ENCODE measurements at regions not wholly inside any gene's neighbourhood (a gene's known extent, or its start where the extent isn't known, plus 50 kb on each side); places are given as distances from the start of the nearest gene placed in this dataset.

DNA sequence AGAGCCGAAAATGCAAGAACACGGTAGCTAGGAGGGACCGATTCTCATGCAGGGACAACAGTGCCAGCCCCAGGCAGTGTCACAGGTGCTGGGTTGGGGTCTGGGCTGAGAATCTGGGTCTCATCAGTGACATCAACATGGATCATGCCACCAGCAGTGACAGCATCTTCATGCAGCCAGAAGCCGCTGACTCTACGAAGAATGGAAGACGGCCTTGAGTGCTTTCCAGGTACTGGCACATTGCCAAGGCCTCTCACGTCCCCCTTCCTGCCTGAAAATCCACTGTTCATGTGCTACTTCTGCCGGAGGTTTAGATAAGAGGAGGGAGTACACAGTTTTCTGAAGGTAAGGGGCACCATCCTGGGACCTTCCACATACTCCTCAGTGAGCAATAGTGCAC is 141.1 kb upstream of the FOXQ1 start:
- no peaks in the 10 kb centered on the region for H3K36me3 ChIP-seq (replicated peaks in 1 of 2; ENCODE audit: control insufficient read depth in 1 of 2, insufficient read depth in 2 of 2, low read length in 2 of 2)
- no peak overlapping the region for H3K4me2 ChIP-seq (replicated peaks; ENCODE audit: extremely low read depth, low read length, poor library complexity, severe bottlenecking)
- no peak for DNase-seq
- Mint-ChIP-seq H3K27me3 (ENCODE audit: low read depth in 3 of 3) (peaks cover 0 to 11% (median 3%) of the 10 kb centered on the region in 3 donors), H3K4me1 (no peaks in the 10 kb centered on the region), H3K4me3 (no peak overlapping the region), H3K36me3 (no peaks in the 10 kb centered on the region), H3K9me3 (peaks cover 0 to 6% (median 3%) of the 10 kb centered on the region in 7 donors), H3K27ac (no peak overlapping the region)
- TF ChIP-seq, protein P1, sequence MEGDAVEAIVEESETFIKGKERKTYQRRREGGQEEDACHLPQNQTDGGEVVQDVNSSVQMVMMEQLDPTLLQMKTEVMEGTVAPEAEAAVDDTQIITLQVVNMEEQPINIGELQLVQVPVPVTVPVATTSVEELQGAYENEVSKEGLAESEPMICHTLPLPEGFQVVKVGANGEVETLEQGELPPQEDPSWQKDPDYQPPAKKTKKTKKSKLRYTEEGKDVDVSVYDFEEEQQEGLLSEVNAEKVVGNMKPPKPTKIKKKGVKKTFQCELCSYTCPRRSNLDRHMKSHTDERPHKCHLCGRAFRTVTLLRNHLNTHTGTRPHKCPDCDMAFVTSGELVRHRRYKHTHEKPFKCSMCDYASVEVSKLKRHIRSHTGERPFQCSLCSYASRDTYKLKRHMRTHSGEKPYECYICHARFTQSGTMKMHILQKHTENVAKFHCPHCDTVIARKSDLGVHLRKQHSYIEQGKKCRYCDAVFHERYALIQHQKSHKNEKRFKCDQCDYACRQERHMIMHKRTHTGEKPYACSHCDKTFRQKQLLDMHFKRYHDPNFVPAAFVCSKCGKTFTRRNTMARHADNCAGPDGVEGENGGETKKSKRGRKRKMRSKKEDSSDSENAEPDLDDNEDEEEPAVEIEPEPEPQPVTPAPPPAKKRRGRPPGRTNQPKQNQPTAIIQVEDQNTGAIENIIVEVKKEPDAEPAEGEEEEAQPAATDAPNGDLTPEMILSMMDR (IDR thresholded peaks at IDR 0.05) = no peak
- no peaks in the 10 kb centered on the region for H3K79me2 ChIP-seq (ENCODE audit: insufficient read depth, low read length)
- 89% methylated on average over 6 of the region's 8 CpGs for WGBS (ENCODE audit: insufficient coverage)
- no peaks in the 10 kb centered on the region for H3K27me3 ChIP-seq (ENCODE audit: control insufficient read depth in 2 of 2, insufficient read depth in 2 of 2, low read length in 2 of 2)
- no peak overlapping the region for H2AFZ ChIP-seq (ENCODE audit: insufficient read depth, low read depth, low read length, poor library complexity, severe bottlenecking)
- H3K27ac ChIP-seq (ENCODE audit: low read depth in 1 of 2, low read length in 2 of 2) = no peak overlapping the region
- H3K9me3 ChIP-seq (replicated peaks in 1 of 2; ENCODE audit: control insufficient read depth in 1 of 2, insufficient read depth in 1 of 2, low read length in 2 of 2) = no peaks in the 10 kb centered on the region
- intact Hi-C loops (cut with micrococcal nuclease) = no loop called here
- H3K4me3 ChIP-seq (replicated peaks in 1 of 3; ENCODE audit: low read depth in 2 of 3, low read length in 3 of 3) = no peak overlapping the region
- no peaks in the 10 kb centered on the region for H3K4me1 ChIP-seq (ENCODE audit: control insufficient read depth in 1 of 2, insufficient read depth in 2 of 2, low read length in 2 of 2)
- H3K9ac ChIP-seq (ENCODE audit: insufficient read depth, low read length, poor library complexity, severe bottlenecking) = no peak overlapping the region
- H4K20me1 ChIP-seq (ENCODE audit: insufficient read depth, low read length) = no peaks in the 10 kb centered on the region

DNA sequence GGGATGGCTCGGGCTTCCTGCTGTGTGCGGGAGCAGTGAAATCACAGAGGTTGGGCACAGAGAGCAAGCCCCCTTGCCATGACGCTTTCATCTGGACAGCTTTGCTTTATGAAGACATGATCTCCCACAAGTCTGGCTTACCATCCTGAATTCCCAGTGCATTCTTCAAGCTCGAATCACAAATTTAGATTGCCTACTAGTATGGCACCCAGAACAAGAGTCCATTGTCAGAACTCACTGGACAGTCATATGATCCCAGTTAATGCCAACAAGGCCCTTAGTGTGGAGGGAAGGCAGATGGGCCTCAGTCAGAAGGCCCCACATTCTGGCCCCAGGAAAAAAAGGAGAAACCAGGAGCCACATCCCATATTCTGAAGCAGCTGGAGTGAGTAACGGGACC is 147.3 kb upstream of the FOXQ1 start:
- H3K27ac ChIP-seq (ENCODE audit: low read depth in 1 of 2, low read length in 2 of 2) = no peak overlapping the region
- Mint-ChIP-seq H3K4me3 (no peak overlapping the region), H3K36me3 (no peaks in the 10 kb centered on the region), H3K27me3 (ENCODE audit: low read depth in 3 of 3) (peaks cover 1 to 4% (median 3%) of the 10 kb centered on the region in 3 donors), H3K27ac (no peak overlapping the region), H3K4me1 (no peaks in the 10 kb centered on the region), H3K9me3 (peaks cover 0 to 10% (median 2%) of the 10 kb centered on the region in 7 donors)
- no peak overlapping the region for H3K4me2 ChIP-seq (replicated peaks; ENCODE audit: extremely low read depth, low read length, poor library complexity, severe bottlenecking)
- no peak overlapping the region for H3K4me3 ChIP-seq (replicated peaks in 1 of 3; ENCODE audit: low read depth in 2 of 3, low read length in 3 of 3)
- intact Hi-C loops (cut with micrococcal nuclease) = no loop called here
- H3K9ac ChIP-seq (ENCODE audit: insufficient read depth, low read length, poor library complexity, severe bottlenecking) = no peak overlapping the region
- DNase-seq = no peak
- H3K27me3 ChIP-seq (ENCODE audit: control insufficient read depth in 2 of 2, insufficient read depth in 2 of 2, low read length in 2 of 2) = no peaks in the 10 kb centered on the region
- H3K4me1 ChIP-seq (ENCODE audit: control insufficient read depth in 1 of 2, insufficient read depth in 2 of 2, low read length in 2 of 2) = no peaks in the 10 kb centered on the region
- H4K20me1 ChIP-seq (ENCODE audit: insufficient read depth, low read length) = no peaks in the 10 kb centered on the region
- no peaks in the 10 kb centered on the region for H3K9me3 ChIP-seq (replicated peaks in 1 of 2; ENCODE audit: control insufficient read depth in 1 of 2, insufficient read depth in 1 of 2, low read length in 2 of 2)
- H2AFZ ChIP-seq (ENCODE audit: insufficient read depth, low read depth, low read length, poor library complexity, severe bottlenecking) = no peak overlapping the region
- no peaks in the 10 kb centered on the region for H3K79me2 ChIP-seq (ENCODE audit: insufficient read depth, low read length)
- TF ChIP-seq, protein P1 (IDR thresholded peaks at IDR 0.05) = no peak
- WGBS (ENCODE audit: insufficient coverage) = 87% methylated on average over 4 of the region's 5 CpGs
- H3K36me3 ChIP-seq (replicated peaks in 1 of 2; ENCODE audit: control insufficient read depth in 1 of 2, insufficient read depth in 2 of 2, low read length in 2 of 2) = no peaks in the 10 kb centered on the region
